SK-N-SH (cell line): ENCODE measurements at regions not wholly inside any gene's neighbourhood (a gene's known extent, or its start where the extent isn't known, plus 50 kb on each side); places are given as distances from the start of the nearest gene placed in this dataset.

ENCODE experiments used
- CTCF ChIA-PET: fragments of 300-600, 350-600 bp; formaldehyde crosslinking; extraction: SDS; loops from one replicate; lab custom pipeline; 2021; lab: Yijun Ruan, JAX
- POLR2A ChIA-PET: fragments of 350-600 bp; sonication (Branson Sonifier 250); formaldehyde crosslinking; extraction: SDS; loops from one replicate; lab custom pipeline; 2020; ENCODE audit warnings: antibody characterized with exemption, inconsistent platforms; lab: Yijun Ruan, JAX
- DNase-seq: peaks from one replicate; pipeline ENCODE4 v3.0.0; 2012
- H2AFZ ChIP-seq: fragments of 200-600 bp; sonication (generic); 2 replicates; pipeline ENCODE4 v1.8.1; 2016; ENCODE audit warnings: antibody characterized with exemption, mild to moderate bottlenecking, low read depth
- H3F3A ChIP-seq: fragments of 200-600 bp; sonication (generic); replicated peaks from 2 replicates; pipeline ENCODE3; 2016; ENCODE audit warnings: antibody characterized with exemption, mild to moderate bottlenecking; ENCODE audit not compliant: insufficient read depth
- H3K27ac ChIP-seq, 2 experiments: fragments of 200-500 bp in 1 of 2; fragments of 200-600 bp in 1 of 2; sonication (Bioruptor generic) in 1 of 2; sonication (generic), shearing (Covaris generic) in 1 of 2; 2 replicates each; pipeline versions ENCODE4 v1.5.1 to v1.6.1; 2014 to 2016; ENCODE audit warnings: low read depth in 2 of 2, inconsistent platforms in 1 of 2, low read length in 1 of 2, mild to moderate bottlenecking in 1 of 2, mixed read lengths in 1 of 2
- H3K27me3 ChIP-seq: fragments of 200-600 bp; sonication (generic), shearing (Covaris generic); 2 replicates; pipeline ENCODE4 v1.6.1; 2016; ENCODE audit warnings: mixed run types; ENCODE audit not compliant: insufficient read depth
- H3K36me3 ChIP-seq, 2 experiments: fragments of 200-500 bp in 1 of 2; fragments of 200-600 bp in 1 of 2; sonication (Bioruptor generic) in 1 of 2; sonication (generic) in 1 of 2; replicated peaks in 1 of 2; 2 replicates each; pipeline versions ENCODE3 to v1.5.1; 2014 to 2016; ENCODE audit warnings: low read length in 1 of 2, mild to moderate bottlenecking in 1 of 2; ENCODE audit not compliant: insufficient read depth in 2 of 2, control insufficient read depth in 1 of 2
- H3K4me1 ChIP-seq, 2 experiments: fragments of 200-500 bp in 1 of 2; fragments of 200-600 bp in 1 of 2; sonication (Bioruptor generic) in 1 of 2; sonication (generic), shearing (Covaris generic) in 1 of 2; 2 replicates each; pipeline versions ENCODE4 v1.5.1 to v1.6.1; 2014 to 2016; ENCODE audit warnings: low read depth in 1 of 2, low read length in 1 of 2, mixed run types in 1 of 2; ENCODE audit not compliant: insufficient read depth in 2 of 2, control insufficient read depth in 1 of 2
- H3K4me2 ChIP-seq: fragments of 200-600 bp; sonication (generic), shearing (Covaris generic); 2 replicates; pipeline ENCODE4 v1.6.1; 2017; ENCODE audit warnings: mixed run types
- H3K4me3 ChIP-seq, 2 experiments: fragments of 200-500 bp in 1 of 2; fragments of 200-600 bp in 1 of 2; sonication (Bioruptor generic) in 1 of 2; sonication (generic), shearing (Covaris generic) in 1 of 2; 2 replicates each; pipeline versions ENCODE4 v1.5.1 to v1.8.1; 2014 to 2016; ENCODE audit warnings: low read depth in 2 of 2, inconsistent platforms in 1 of 2, low read length in 1 of 2, mild to moderate bottlenecking in 1 of 2, mixed read lengths in 1 of 2, moderate library complexity in 1 of 2
- H3K79me2 ChIP-seq: fragments of 200-600 bp; sonication (generic); 2 replicates; pipeline ENCODE4 v1.8.1; 2017; ENCODE audit warnings: mild to moderate bottlenecking; ENCODE audit not compliant: insufficient read depth
- H3K9ac ChIP-seq: fragments of 200-600 bp; sonication (generic); 2 replicates; pipeline ENCODE4 v1.6.1; 2017; ENCODE audit warnings: mixed run types
- H3K9me2 ChIP-seq: fragments of 200-600 bp; sonication (generic); 2 replicates; pipeline ENCODE4 v1.6.1; 2017; ENCODE audit warnings: mixed run types
- H3K9me3 ChIP-seq: fragments of 200-600 bp; sonication (generic); 2 replicates; pipeline ENCODE4 v1.6.1; 2017; ENCODE audit warnings: mixed run types, mild to moderate bottlenecking, moderate library complexity
- H4K20me1 ChIP-seq: fragments of 200-600 bp; sonication (generic); 2 replicates; pipeline ENCODE4 v1.6.1; 2017; ENCODE audit warnings: mild to moderate bottlenecking, mixed run types; ENCODE audit not compliant: insufficient read depth
- CHD2 ChIP-seq: fragments of 150-350 bp; IDR thresholded peaks from 2 replicates; pipeline ENCODE4 v1.6.1; 2018; ENCODE audit warnings: low read length; ENCODE audit not compliant: partially characterized antibody
- ELF1 ChIP-seq: IDR thresholded peaks from 2 replicates; pipeline ENCODE4 v1.4.0; 2012
- EZH2phosphoT487 ChIP-seq: fragments of 200-600 bp; sonication (generic); IDR thresholded peaks from 2 replicates; pipeline ENCODE4 v1.6.1; 2017; ENCODE audit warnings: low read depth, mixed run types, mild to moderate bottlenecking, antibody characterized with exemption, moderate library complexity, borderline replicate concordance
- FOXM1 ChIP-seq: IDR thresholded peaks from 2 replicates; pipeline ENCODE4 v1.4.0; 2012; ENCODE audit warnings: low read depth, mild to moderate bottlenecking
- GABPA ChIP-seq: IDR thresholded peaks from 2 replicates; pipeline ENCODE4 v1.4.0; 2012; ENCODE audit warnings: low read depth, mild to moderate bottlenecking
- MEF2A ChIP-seq: IDR thresholded peaks from 2 replicates; pipeline ENCODE4 v1.4.0; 2012; ENCODE audit warnings: low read depth, borderline replicate concordance
- MXI1 ChIP-seq: IDR thresholded peaks from 2 replicates; pipeline ENCODE4 v1.6.1; 2012; ENCODE audit warnings: mild to moderate bottlenecking, low read depth, low read length, improper control_type of control experiment
- PBX3 ChIP-seq: IDR thresholded peaks from 2 replicates; pipeline ENCODE4; 2012
- RAD21 ChIP-seq: IDR thresholded peaks from 2 replicates; pipeline ENCODE4 v1.6.1; 2012; ENCODE audit warnings: mild to moderate bottlenecking, low read length
- REST ChIP-seq: IDR thresholded peaks from 2 replicates; pipeline ENCODE4 v1.6.1; 2012; ENCODE audit warnings: mild to moderate bottlenecking, low read depth, low read length, moderate library complexity
- SMC3 ChIP-seq: IDR thresholded peaks from 2 replicates; pipeline ENCODE4 v1.6.1; 2012; ENCODE audit warnings: low read depth, low read length, improper control_type of control experiment
- TEAD4 ChIP-seq: IDR thresholded peaks from 2 replicates; pipeline ENCODE4 v1.4.0; 2012; ENCODE audit warnings: mild to moderate bottlenecking, borderline replicate concordance; ENCODE audit not compliant: insufficient read depth
- USF2 ChIP-seq: fragments of 150-350 bp; IDR thresholded peaks from 2 replicates; pipeline ENCODE4 v1.6.1; 2017; ENCODE audit warnings: antibody characterized with exemption, low read length, low read depth, borderline replicate concordance
- WGBS: methylation state at CpG from one replicate; pipeline ENCODE4 v1.1.6; 2017; ENCODE audit warnings: low lambda C conversion rate; 5-methylcytosine and 5-hydroxymethylcytosine counted together

DNA sequence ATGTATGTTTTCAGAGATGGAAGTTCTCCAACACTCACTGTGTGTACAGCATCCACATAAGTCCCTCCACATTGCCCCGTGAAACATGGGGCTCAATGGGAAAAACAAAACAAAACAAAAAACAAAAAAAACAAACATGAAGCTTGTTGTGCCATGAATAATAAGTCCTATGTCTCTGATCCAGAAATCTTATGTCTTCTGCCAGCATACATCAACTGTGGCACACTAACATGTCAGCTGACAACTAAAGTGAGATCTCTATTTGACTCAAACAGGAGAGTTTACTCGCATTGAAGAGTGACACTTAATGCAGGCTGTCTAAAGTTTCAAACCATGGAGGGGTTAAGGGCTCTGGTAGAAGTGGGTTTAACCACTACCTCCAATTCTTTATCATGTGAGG, 180.2 kb upstream of the ROBO1 start (continued):
- no peak for TF ChIP-seq FOXM1

GRCh38 chr3:79947469-79947868, 179.7 kb upstream of the ROBO1 start:
- Histone ChIP-seq H4K20me1 (no peaks in the 10 kb centered on the region), H3K79me2 (no peaks in the 10 kb centered on the region), H3F3A (no peaks in the 10 kb centered on the region), H3K27me3 (no peaks in the 10 kb centered on the region), H2AFZ (no peak overlapping the region), H3K9me2 (no peaks in the 10 kb centered on the region), H3K4me1 (peaks cover 0 to 3% of the 10 kb centered on the region in 2 experiments; a peak in 1 of 4 replicates), H3K27ac (no peak overlapping the region), H3K4me2 (no peak overlapping the region), H3K36me3 (no peaks in the 10 kb centered on the region), H3K9ac (no peak overlapping the region), H3K9me3 (no peaks in the 10 kb centered on the region), H3K4me3 (no peak overlapping the region)
- TF ChIP-seq GABPA = no peak
- no peak for TF ChIP-seq REST
- TF ChIP-seq PBX3 = no peak
- no peak for TF ChIP-seq RAD21
- TF ChIP-seq SMC3 = no peak
- no peak for TF ChIP-seq ELF1
- TF ChIP-seq MEF2A = no peak
- no peak for TF ChIP-seq MXI1
- no peak for TF ChIP-seq TEAD4
- no peak for DNase-seq
- POLR2A ChIA-PET = no interaction called here
- CTCF ChIA-PET = no interaction called here
- WGBS = 89% methylated on average over 1 of the region's 1 CpG

DNA sequence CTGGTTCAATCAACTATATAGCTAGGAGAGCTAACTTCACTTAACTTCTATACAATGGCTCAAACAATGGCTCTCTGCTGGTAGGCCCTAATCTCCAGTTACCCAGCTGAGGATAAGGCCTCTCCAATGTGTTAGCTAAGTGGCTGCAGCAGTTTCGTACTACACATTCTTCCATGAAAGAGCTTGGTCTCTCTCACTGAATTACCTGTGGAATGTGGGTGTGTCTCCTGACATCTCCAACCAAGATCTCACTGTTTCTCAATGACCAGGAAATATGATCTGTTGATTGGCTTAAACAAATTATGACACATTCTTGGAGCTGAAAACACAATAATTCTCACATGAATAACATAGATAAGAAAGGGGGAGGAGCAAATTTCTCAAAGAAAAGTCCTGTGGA, 169.8 kb upstream of the ROBO1 start:
- no peaks in the 10 kb centered on the region for H3K79me2 ChIP-seq
- H3K27ac ChIP-seq = no peak overlapping the region
- H4K20me1 ChIP-seq = no peaks in the 10 kb centered on the region
- no peak overlapping the region for H2AFZ ChIP-seq
- H3K4me1 ChIP-seq = no peaks in the 10 kb centered on the region
- no peaks in the 10 kb centered on the region for H3F3A ChIP-seq
- no peak for TF ChIP-seq USF2
- no peak for TF ChIP-seq MEF2A
- no peak for TF ChIP-seq ELF1
- TF ChIP-seq MXI1 = no peak
- TF ChIP-seq EZH2phosphoT487 = no peak
- no peak for TF ChIP-seq FOXM1
- no peak for TF ChIP-seq CHD2
- TF ChIP-seq, all 33 proteins: peak for 0
- H3K36me3 ChIP-seq = no peaks in the 10 kb centered on the region
- DNase-seq = no peak
- no peaks in the 10 kb centered on the region for H3K27me3 ChIP-seq
- no peak overlapping the region for H3K4me3 ChIP-seq
- ChIA-PET POLR2A (no interaction called here), CTCF (interaction anchor here (1.4 kb wide), 1 partner anchor 10 kb away, joined by 3 read pairs; no protein-coding TSS in a partner anchor)
- H3K9me2 ChIP-seq = no peaks in the 10 kb centered on the region
- WGBS = 43% methylated on average over 1 of the region's 1 CpG
- H3K4me2 ChIP-seq = no peak overlapping the region
- H3K9ac ChIP-seq = no peak overlapping the region
- H3K9me3 ChIP-seq = no peaks in the 10 kb centered on the region
